ENCODE measurements at regions not wholly inside any gene's neighbourhood (a gene's known extent, or its start where the extent isn't known, plus 50 kb on each side); places are given as distances from the start of the nearest gene placed in this dataset.

DNA sequence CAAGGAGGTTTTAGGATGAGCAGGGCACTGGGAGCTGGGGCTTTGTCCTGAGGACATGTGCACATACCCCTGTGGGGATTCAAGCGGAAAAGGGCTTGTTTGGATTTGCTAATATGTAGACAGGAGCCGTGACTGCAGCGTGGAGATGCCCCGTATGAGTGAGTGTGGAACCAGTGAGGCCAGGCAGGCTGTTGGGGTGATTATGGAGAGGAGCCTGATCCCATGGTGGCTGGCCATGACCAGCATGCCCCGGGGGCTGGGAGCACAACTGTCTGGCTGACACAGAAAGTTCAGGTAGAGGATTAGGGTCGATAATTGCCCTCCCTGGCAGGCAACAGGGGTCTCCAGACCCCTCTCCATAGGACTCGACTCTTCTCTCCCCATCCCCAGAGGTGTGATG is 68.8 kb upstream of the STX18 start:
- ATAC-seq, result no peak
- POLR2A ChIA-PET, result no interaction called here
- intact Hi-C loops (cut with micrococcal nuclease), result no loop called here
- Histone ChIP-seq H3K4me1 (ENCODE audit: control insufficient read depth in 1 of 2, insufficient read depth in 2 of 2, low read length in 2 of 2) (peaks cover 4 to 8% of the 10 kb centered on the region in 2 experiments; a peak in 3 of 4 replicates), H4K20me1 (ENCODE audit: insufficient read depth) (no peaks in the 10 kb centered on the region), H3K27ac (ENCODE audit: low read depth, low read length) (no peak overlapping the region), H3K4me3 (replicated peaks in 1 of 2; ENCODE audit: low read depth in 1 of 2, low read length in 2 of 2) (no peak overlapping the region), H2AFZ (ENCODE audit: low read depth, low read length, poor library complexity, severe bottlenecking) (no peak overlapping the region), H3K9me2 (ENCODE audit: insufficient read depth) (no peaks in the 10 kb centered on the region), H3K79me2 (ENCODE audit: insufficient read depth, low read length) (no peaks in the 10 kb centered on the region), H3K9me3 (ENCODE audit: control insufficient read depth in 1 of 2, insufficient read depth in 1 of 2, low read depth in 1 of 2, low read length in 2 of 2) (no peaks in the 10 kb centered on the region), H3K36me3 (ENCODE audit: control insufficient read depth in 1 of 2, insufficient read depth in 2 of 2, low read length in 2 of 2) (no peaks in the 10 kb centered on the region), H3K9ac (ENCODE audit: low read length) (no peak overlapping the region), H3K27me3 (ENCODE audit: insufficient read depth, low read length) (no peaks in the 10 kb centered on the region), H3K4me2 (ENCODE audit: low read length) (no peak overlapping the region)
- CTCF ChIA-PET, result no interaction called here
- TF ChIP-seq YY1 (IDR thresholded peaks at IDR 0.05; ENCODE audit: extremely low read depth, insufficient replicate concordance, low read depth, low read length) (no peak), ZFX (IDR thresholded peaks at IDR 0.05) (no peak), EGR1 (IDR thresholded peaks at IDR 0.05; ENCODE audit: low read depth) (no peak), ZNF274 (IDR thresholded peaks at IDR 0.05; ENCODE audit: low read depth, low read length) (no peak), CBX3 (IDR thresholded peaks at IDR 0.05; ENCODE audit: low read depth) (no peak), TCF7L2 (IDR thresholded peaks at IDR 0.05; ENCODE audit: borderline replicate concordance, extremely low read depth, insufficient read depth, insufficient read length) (no peak), EZH2phosphoT487 (IDR thresholded peaks at IDR 0.05; ENCODE audit: borderline replicate concordance) (no peak), RAD21 (IDR thresholded peaks at IDR 0.05; ENCODE audit: low read depth) (no peak), SP1 (IDR thresholded peaks at IDR 0.05; ENCODE audit: low read depth) (no peak), ELF1 (IDR thresholded peaks at IDR 0.05; ENCODE audit: borderline replicate concordance, low read depth) (no peak)
- TF ChIP-seq, protein P1, sequence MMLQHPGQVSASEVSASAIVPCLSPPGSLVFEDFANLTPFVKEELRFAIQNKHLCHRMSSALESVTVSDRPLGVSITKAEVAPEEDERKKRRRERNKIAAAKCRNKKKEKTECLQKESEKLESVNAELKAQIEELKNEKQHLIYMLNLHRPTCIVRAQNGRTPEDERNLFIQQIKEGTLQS (IDR thresholded peaks at IDR 0.05), result no peak
- no peak for DNase-seq (ENCODE audit: low read depth, low spot score)
- no TSS peak for BruUV-seq (replicated peaks)
- RAD21 ChIA-PET (ENCODE audit: low non-redundant PET in 1 of 2, low total read pairs in 2 of 2, uncharacterized antibody in 2 of 2, unreplicated experiment in 2 of 2), result no interaction called here

DNA sequence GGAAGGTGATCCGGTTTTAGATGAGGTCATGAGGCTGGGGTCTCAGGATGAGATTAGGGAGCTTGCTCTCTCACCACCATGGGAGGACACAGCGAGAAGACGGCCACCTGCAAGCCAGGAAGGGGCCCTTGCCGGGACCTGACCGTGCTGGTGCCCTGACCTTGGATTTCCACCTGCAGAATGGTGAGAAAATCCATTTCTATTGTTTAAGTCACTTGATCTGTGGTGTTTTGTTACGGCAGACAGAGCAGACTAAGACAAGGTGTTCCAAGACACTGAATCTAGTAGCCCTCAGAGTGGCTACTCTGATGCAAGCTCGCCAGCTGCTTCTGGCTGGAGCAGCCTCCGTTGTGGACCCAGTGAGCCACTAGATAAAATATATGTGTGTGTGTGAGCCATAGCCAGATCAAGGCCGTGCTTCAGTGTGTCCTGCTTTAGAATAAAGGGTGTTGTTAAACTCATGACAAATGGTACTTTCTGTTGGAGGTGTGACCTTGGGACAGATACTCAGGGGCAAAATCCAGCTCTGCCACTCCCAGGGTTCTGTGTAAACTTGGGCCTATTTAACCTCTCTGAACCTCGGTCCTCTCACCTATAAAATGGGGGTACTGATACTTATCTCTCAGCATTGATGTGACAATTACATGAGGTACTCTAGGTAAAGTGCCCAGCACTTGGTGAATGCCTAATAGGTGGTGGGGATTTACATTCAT is 67.9 kb upstream of the STX18 start:
- ChIA-PET POLR2A (no interaction called here), RAD21 (ENCODE audit: low non-redundant PET in 1 of 2, low total read pairs in 2 of 2, uncharacterized antibody in 2 of 2, unreplicated experiment in 2 of 2) (no interaction called here), CTCF (no interaction called here)
- no peaks in the 10 kb centered on the region for H3K9me3 ChIP-seq (ENCODE audit: control insufficient read depth in 1 of 2, insufficient read depth in 1 of 2, low read depth in 1 of 2, low read length in 2 of 2)
- H2AFZ ChIP-seq (ENCODE audit: low read depth, low read length, poor library complexity, severe bottlenecking), result no peak overlapping the region
- H3K27me3 ChIP-seq (ENCODE audit: insufficient read depth, low read length), result no peaks in the 10 kb centered on the region
- no peak overlapping the region for H3K9ac ChIP-seq (ENCODE audit: low read length)
- H3K4me2 ChIP-seq (ENCODE audit: low read length), result no peak overlapping the region
- H3K79me2 ChIP-seq (ENCODE audit: insufficient read depth, low read length), result no peaks in the 10 kb centered on the region
- H3K4me3 ChIP-seq (replicated peaks in 1 of 2; ENCODE audit: low read depth in 1 of 2, low read length in 2 of 2), result no peak overlapping the region
- no TSS peak for BruUV-seq (replicated peaks)
- no peak for ATAC-seq
- H4K20me1 ChIP-seq (ENCODE audit: insufficient read depth), result no peaks in the 10 kb centered on the region
- DNase-seq (ENCODE audit: low read depth, low spot score), result no peak
- no peaks in the 10 kb centered on the region for H3K9me2 ChIP-seq (ENCODE audit: insufficient read depth)
- intact Hi-C loops (cut with micrococcal nuclease), result no loop called here
- no peak overlapping the region for H3K27ac ChIP-seq (ENCODE audit: low read depth, low read length)
- H3K36me3 ChIP-seq (ENCODE audit: control insufficient read depth in 1 of 2, insufficient read depth in 2 of 2, low read length in 2 of 2), result no peaks in the 10 kb centered on the region
- H3K4me1 ChIP-seq (ENCODE audit: control insufficient read depth in 1 of 2, insufficient read depth in 2 of 2, low read length in 2 of 2), result peaks cover 4 to 8% of the 10 kb centered on the region in 2 experiments; a peak in 3 of 4 replicates
- TF ChIP-seq ZNF274 (IDR thresholded peaks at IDR 0.05; ENCODE audit: low read depth, low read length) (no peak), ELF1 (IDR thresholded peaks at IDR 0.05; ENCODE audit: borderline replicate concordance, low read depth) (no peak), FOSL1 (IDR thresholded peaks at IDR 0.05; ENCODE audit: low read depth) (no peak), SP1 (IDR thresholded peaks at IDR 0.05; ENCODE audit: low read depth) (no peak), CBX3 (IDR thresholded peaks at IDR 0.05; ENCODE audit: low read depth) (no peak), YY1 (IDR thresholded peaks at IDR 0.05; ENCODE audit: extremely low read depth, insufficient replicate concordance, low read depth, low read length) (no peak), SRF (IDR thresholded peaks at IDR 0.05; ENCODE audit: low read depth) (no peak), POLR2A (IDR thresholded peaks at IDR 0.05; ENCODE audit: borderline replicate concordance, extremely low read depth, insufficient read depth, insufficient read length) (no peak), SIN3A (IDR thresholded peaks at IDR 0.05; ENCODE audit: low read depth) (no peak), RAD21 (IDR thresholded peaks at IDR 0.05; ENCODE audit: low read depth) (no peak)
- TF ChIP-seq, protein P2, sequence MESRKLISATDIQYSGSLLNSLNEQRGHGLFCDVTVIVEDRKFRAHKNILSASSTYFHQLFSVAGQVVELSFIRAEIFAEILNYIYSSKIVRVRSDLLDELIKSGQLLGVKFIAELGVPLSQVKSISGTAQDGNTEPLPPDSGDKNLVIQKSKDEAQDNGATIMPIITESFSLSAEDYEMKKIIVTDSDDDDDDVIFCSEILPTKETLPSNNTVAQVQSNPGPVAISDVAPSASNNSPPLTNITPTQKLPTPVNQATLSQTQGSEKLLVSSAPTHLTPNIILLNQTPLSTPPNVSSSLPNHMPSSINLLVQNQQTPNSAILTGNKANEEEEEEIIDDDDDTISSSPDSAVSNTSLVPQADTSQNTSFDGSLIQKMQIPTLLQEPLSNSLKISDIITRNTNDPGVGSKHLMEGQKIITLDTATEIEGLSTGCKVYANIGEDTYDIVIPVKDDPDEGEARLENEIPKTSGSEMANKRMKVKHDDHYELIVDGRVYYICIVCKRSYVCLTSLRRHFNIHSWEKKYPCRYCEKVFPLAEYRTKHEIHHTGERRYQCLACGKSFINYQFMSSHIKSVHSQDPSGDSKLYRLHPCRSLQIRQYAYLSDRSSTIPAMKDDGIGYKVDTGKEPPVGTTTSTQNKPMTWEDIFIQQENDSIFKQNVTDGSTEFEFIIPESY (IDR thresholded peaks at IDR 0.05; ENCODE audit: extremely low read depth, insufficient replicate concordance, low read length), result no peak
